GM21367 (cell line): ENCODE measurements at regions not wholly inside any gene's neighbourhood (a gene's known extent, or its start where the extent isn't known, plus 50 kb on each side); places are given as distances from the start of the nearest gene placed in this dataset.

Experiments
- ATAC-seq: cut with Tn5 transposase; IDR thresholded peaks from one replicate; pipeline ENCODE4 v1.9.1; 2021; ENCODE audit not compliant: unreplicated experiment

DNA sequence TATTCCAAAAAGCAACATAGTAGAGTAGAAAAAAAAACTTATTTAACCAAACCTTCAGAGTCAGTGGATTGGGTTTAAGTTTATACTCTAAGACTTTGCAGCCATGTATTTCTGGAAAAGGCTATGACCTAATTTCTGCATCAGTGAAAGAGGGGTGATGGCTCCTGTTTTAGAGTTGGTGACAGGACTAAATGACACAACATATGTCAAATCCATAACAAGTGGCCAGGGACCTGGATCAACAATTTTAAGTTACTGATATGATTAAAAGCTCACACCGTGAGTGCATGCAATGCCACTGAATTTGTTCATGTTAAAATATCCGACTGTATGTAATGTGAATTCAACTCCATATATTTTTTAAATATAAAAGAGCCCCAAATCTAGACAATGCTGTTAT is 390.6 kb downstream of the TNS3 start:
- ATAC-seq, result no peak

DNA sequence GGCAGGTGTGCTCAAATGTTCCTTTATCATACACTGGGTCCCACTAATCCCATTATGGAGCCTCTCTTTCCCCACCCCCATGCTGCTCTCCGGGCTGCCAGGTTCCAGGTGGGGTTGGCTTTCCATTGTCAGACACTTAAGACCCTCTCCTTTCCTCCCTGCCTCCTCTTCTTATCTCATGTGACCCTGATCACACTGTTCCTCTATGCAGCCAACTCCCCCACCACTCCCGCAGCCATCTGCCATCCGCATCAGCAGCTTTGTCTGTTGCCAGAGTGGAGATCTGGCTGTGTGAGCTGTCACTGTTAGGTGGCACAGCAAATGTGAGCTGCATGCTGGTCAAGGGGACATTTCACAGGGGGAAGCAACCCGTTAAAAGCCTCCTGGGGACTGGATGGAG is 391.4 kb downstream of the TNS3 start:
- no peak for ATAC-seq

DNA sequence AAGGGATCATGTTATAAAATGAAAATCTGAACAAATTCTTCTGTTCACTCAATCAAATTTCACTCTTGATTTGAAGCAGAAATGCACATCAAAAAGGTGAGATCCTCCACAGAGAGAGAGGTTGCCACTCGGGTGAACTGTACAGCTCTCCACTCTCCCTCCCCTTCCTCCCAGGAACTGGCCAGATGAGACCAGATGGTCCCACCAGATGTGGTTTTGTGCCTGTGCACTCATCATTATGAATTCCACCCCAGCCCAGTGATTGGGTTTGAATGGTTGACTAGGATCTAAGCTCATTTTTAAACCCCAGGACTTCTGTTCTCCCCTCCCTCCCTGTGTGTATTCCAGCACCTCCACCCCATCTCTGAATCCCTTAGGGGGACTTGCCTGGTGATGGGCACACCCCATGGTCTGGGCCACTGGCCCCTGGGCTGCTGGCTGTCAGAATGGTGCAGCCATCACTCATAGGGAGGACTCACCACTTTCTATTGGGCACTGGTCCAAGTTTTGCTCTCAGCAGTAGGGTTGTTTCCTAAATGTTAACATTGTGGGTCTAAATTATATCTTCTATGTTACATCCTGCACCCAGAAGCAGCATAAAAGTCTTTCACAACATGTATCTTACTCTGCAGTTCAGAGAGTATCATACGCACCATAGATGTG is 393.1 kb downstream of the TNS3 start:
- ATAC-seq, result no peak

DNA sequence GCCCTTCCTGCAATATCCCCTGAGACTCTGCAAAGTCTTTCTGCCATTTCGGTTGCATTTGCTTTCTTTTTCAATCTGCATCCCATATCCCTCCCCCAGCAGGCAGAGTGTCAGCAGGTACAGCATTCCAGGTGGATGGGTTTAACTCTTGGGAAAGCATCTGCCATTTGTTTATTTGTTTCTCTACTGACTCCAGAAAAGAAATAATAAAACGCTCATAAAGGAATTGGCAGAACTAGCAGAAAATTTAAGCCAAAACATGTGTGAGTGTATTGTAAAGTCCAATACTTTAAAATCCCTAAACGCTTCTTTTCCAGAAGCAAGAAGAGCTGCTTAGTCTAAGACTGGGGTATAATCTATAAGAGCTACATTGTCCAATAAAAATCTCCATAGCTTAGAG is 393.8 kb downstream of the TNS3 start:
- ATAC-seq, result no peak

DNA sequence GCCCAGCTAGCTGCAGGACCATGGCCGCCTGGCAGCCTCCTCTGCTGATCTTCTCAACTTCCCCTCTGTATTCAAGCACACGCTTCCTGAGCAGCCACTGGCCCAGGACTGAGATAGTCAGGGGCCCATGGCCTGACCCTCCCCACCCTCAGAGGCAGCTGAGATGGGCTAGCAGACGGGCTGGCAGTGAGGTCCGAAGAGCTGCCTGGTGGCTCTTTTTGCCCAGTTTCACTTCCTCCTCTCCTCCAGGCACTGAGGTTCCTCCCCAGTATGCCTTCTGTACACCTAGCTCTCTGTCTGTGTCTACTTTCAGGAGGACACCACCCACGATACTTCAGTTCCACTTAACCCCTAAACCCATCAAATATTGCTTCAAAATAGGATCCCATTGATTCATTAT is 395.6 kb downstream of the TNS3 start:
- ATAC-seq, result peak; percentile 94

DNA sequence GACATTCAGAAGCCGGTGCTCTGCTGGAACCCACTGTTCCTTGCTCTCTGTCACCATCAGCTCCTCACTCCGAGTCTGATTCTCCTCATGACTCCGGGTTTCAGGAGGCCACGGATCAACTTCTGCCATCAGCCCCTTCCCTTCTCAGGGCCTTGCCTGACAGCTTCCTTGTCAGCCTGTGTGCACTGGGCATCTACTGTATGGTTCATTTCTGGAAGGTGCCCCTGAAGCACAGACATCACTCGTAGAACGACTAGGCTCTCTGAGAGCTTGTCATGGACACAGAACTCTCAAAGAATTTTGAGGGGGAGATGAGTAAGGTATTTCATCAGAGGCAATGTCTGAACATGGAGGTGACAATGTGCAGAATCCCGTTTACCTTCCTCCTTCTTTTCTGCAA is 396.1 kb downstream of the TNS3 start:
- ATAC-seq, result no peak

DNA sequence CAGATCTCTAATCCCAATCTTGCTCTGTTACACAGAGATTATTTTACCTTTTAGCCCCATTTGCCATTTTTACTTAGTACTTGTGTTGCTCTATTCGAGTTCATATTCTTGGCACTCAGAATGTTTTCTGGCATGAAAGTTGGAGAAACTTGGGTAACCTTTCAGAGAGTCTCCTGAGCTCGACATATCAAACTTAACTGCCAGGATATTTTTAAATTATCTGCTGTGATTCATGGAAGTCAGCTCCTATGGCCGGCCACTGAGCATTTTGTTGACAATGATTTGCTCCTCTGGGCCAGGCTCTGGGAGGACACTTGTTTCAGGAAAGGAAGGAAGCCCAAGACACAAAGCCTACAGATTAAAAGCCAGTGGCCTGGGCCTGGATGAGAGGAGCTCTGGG is 396.7 kb downstream of the TNS3 start:
- no peak for ATAC-seq

DNA sequence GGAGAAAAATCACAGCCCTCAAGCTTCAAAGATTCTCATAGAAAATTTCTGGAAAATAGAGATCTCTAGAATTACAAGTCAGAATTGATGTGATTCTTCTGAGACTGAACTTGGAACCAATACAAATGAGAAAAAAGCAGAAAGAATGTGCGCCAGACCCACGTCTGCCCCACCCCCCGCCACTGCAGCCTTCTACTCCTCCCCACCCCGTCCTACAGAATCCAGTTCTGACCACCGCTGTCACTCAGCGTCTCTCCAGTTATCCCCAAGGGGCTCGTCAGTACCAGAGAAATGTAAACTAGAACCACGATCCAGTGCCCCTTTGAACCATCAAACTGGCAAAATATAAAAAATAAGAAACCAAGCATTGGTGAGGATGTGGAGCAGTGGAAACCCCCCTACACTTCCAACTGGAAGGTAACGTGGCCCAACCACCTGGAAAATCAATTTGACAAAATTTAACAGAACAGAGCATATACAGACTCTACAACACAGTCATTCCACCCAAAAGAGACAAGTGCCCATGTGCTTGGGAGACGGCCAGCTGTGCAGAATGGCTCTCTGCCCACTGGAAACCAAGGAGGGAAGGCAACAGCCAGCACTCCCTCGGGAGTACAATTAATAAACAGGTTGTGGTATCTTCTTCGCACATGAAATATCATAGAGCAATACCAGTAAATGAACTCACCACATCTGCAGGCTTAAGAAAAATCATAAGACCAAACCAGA is 397.9 kb downstream of the TNS3 start:
- no peak for ATAC-seq

DNA sequence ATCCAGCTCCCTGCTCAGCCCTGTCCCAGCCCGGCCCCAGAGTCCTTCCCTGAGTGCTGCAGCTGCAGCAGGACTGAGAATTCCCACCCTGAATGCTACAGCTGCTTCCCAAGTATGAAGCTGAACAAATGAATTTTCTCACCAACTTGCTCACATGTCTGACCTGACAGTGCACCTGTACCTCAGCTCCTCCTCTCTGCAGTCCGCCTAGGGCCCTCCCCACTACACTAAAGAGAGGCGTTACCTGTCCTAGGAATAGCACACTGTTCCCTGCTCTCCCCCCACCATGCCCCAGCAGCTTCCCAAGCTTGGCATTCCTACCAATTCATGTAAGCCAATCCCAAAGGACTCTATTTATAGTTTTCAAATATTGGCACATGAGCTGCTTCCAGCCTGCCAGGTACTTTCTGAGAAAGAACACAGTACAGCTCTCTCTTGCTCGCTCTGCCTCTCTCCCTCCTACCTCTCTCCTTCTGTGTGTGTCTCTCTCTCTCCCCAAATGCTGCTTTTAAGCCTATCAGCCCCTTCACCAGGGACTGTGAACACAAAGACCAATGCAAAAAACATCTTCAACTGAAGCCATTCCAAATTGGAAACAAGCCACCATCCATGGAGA is 400.1 kb downstream of the TNS3 start:
- no peak for ATAC-seq

DNA sequence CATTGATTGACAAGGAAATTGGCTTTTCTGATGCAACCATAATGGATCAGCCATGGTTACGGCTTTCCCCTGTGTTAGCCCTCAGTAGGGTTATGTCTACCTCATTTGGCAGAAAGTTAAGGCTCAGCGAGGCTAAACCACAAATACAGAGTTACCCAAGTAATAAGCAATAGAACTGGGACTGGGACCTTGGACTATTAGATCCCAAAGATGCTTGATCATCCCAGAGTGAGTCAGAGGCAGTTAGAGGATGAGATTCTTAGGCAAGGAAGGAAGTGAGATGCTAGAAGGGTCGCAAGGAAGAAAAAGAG is 401.4 kb downstream of the TNS3 start:
- ATAC-seq, result no peak

DNA sequence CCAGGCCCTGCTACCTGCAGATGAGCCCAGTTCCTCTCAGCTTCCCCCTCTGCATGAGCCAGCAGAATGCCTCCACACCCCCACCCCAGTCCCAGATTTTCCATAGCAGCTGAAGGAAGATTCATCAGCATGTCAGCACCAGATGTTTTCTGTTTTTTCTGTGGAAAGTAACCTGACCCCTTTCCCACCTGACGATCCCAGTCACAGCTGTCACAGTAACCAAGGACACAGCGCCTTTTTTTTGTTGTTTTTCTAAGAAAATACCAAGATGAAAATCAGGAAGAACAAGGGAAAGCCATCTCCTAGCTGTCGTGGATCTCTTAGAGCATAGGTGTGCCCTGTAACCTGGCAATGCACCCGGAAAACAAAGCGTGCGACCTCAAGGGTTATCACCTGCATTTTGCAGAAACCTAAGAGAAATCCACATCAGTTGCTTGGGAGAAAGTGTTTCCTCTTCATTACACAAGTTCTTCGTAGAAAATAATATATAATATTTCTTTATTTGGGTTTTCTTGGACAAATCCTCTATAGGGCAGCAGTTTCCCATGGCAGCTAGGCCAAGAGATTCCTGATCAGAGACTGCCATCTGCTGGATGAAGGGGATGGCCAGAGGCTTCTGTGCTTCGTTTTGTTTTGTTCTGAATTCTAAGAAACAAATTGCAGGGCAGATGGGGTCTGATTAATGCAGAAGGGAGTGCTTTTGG is 401.9 kb downstream of the TNS3 start:
- ATAC-seq, result peak; percentile 71

DNA sequence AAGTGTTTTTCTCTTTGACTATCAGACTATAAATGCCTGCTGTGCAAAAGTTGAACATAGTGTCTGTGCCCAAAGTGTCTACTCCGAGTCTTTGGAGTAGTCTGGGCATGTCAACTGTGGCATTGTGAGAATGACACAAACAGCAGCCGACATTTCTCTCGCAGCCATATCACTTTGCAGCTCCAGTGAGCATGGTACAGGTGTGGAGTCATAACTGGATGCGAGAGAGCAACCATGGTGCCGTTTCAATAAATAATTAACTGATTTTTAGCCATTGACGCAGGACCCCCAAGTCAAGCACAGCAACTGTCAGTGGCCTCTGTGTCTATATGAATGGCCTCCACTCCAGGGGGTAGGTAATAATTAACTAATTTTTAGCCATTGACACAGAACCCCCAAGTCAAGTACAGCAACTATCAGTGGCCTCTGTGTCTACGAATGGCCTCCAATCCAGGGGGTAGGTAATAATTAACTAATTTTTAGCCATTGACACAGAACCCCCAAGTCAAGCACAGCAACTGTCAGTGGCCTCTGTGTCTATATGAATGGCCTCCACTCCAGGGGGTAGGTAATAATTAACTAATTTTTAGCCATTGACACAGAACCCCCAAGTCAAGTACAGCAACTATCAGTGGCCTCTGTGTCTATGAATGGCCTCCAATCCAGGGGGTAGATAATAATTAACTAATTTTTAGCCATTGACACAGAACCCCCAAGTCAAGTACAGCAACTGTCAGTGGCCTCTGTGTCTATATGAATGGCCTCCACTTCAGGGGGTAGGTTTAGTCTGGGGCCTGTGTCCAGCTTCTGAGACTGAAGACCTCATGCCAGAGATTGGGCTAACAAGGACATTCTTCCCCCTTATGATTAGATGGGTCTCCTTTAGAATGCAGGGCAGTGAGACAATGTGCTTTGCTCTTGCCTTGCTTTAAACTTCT is 409.0 kb downstream of the TNS3 start:
- peak; percentile 58 for ATAC-seq

DNA sequence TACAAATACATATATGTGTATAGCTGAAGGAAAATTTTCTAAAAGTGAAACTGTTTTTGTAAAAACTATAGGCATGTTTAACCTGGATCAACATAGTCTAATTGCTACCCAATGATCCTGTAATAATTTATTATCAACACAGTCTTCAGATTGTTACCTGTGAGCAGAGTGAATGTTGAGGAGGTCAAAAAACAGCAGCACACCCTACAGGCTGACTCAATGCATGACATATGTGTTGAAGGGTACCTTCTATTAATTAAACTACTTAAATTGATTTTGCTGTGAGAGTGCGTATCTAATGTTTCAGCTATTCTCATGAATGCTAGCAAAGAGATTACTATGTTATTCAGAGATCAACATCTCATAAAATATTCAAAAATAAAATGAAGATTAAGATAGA is 411.4 kb downstream of the TNS3 start:
- ATAC-seq, result no peak

DNA sequence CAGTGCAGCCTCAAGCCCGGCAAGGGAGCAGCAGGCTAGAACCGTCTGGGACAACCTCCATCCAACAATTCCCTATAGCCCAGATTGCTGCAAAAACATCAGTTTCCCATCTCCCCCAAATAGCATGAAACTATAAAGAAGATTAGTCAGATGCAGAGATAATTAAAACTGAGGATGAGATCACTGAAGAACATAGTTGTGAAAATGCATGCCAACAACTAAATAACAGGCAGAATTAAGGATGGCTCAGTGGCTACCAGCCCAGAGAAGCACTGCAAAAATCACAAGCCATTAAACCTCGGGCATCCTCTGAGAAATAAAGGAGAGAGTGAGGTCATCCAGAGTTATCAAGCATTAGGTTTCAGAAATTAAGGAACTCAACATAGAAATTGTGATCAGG is 427.1 kb downstream of the TNS3 start:
- no peak for ATAC-seq

DNA sequence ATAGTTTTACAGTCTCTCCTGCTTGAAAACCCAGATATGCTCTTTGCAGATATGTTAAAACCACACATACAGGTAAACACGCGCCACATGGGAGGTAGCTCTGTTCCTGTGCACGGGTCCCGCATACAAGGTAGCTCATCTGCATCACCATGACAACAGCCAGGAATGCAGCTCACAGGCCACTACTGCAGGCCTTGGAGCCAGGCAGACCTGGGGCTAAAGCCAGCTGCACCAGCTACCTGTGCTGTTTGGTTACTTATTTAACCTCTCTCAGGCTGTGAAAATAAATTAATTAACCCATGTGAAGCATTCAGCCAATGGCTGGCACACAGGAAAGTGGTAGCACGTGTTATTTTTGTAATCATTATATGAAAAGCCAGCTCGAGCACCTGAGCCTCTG is 428.3 kb downstream of the TNS3 start:
- ATAC-seq, result no peak

DNA sequence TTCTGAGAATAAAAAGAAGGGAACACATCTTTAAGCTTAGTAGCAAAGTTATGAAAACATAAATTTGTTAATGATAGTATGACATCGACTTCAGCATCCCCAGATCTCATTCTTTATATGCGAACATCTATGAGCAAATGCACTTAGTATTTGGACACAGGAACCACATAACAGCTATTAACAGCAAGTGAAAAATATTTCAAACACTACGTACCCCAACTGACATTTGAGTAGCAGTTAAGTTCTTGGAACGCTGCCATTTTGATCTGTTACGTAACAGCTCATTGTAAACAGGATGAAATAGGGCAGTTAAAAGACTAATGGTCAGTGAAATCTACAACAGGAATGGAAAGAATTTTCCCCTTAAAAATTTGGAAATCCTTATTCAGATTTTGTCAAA is 428.9 kb downstream of the TNS3 start:
- no peak for ATAC-seq

DNA sequence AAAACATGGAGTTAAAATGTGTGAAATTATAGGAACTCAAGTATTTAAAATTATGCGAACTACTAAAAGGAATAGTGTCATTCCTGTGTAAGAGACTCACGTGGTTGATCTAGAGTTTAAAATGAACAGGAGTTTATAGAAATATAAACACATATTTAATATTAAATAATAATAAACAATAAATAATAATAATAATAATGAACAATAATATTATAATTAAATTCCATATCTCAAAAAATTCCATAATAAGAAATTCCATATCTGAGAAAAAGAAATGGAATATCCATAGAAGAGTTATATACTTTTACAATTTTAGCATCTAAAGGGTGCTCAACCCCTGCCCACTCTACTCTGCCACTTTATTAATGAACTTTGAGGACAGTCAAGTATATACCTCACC is 429.6 kb downstream of the TNS3 start:
- no peak for ATAC-seq

DNA sequence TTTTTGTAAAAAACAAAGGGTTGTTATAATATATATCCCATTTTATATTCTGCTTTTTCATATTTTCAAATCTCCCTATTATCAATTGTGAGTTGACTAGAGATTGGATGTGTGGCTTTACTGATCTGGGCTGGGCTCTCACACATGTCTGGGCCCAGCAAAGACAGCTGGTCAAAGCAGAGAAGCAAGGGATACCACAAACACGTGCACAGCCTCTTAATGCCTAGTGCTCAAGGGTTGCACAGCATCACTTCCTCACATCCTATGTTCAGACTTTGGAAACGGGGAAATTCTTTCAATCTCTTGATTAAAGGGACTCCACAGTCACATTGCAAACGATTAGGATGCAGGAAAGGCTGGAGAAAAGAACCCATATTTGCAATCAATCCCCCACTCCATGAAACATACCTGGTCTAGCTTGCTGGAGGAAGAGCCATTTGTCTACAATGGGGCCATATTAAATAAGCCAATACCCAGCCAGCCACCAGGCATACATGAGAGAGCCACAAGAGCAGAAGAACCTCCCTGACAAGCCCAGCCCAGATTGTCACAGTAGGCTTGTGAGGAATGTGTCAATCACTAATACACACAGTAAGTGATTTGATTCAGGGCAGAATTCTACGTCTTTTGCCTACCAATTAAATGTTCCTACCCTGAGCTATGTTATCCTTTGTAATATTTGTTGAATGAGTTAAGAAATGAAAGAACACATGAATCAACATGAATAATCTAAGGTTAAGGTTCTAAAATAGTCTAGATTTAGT is 431.2 kb downstream of the TNS3 start:
- no peak for ATAC-seq

DNA sequence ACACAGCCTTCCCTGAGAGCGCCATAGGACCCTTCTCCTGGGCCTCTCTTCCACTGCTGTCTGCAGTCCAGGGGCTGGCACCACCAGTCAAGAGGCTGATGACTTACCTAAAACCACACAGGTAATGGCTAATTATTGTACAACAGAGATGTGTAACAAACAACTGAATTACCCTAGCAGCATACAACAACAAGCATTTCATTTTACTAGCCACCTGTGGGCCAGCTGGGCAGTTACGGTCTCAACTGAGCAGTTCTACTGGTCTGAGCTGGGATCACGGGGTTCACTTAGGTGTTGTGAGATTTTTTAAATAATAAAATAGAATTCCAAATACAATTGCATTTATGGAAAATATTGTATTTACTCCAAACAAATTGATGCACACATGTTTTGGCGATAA is 431.9 kb downstream of the TNS3 start:
- no peak for ATAC-seq

DNA sequence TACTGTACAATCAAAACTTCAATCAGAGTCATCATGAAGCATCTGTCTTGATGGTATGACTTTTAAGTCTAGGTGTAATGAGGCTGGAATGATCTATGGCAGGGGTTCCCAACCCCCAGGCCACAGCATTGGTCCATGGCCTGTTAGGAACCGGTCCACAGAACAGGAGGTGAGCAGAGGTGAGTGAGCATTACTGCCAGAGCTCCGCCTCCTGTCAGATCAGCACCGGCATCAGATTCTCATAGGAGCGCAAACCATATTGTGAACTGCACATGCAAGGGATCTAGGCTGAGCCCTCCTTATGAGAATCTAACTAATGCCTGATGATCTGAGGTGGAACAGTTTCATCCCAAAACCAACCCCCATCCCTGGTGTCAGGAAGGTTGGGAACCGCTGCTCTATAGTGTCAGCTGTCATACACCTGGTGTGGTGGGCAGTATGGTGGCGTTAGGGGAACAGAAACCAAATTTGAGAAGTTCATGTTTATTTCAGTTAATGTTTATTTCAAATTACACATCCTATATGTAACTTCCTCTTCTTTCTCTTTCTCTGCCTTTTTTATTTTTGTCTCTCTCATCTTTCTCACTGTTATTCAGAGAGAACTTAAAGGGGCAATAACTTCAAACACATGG is 432.6 kb downstream of the TNS3 start:
- ATAC-seq, result no peak
